ENCODE measurements at regions not wholly inside any gene's neighbourhood (a gene's known extent, or its start where the extent isn't known, plus 50 kb on each side); places are given as distances from the start of the nearest gene placed in this dataset.

DNA sequence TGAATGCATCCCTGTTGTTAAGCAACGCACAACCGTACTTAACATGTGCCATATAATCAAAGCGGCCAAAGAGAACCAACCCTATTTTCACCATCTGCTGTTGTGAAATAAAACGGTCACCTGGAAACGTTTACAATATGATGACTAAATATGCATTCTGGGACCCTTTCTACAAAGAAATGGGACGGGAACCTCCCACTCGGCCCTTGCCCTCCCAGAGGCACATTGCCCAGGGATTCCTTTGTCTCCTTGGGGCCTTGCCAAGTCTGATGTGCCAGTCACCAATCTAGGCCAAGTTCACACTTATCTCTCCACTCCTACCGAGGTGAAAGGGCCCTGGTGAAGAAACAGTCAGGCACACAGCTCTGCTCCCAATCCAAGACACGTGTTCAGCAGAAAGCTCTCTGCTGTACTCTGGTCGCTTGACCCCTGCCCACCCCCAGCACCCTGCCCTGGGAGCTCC lies 427.4 kb upstream of the JARID2 start (continued):
- TF ChIP-seq, protein P1, sequence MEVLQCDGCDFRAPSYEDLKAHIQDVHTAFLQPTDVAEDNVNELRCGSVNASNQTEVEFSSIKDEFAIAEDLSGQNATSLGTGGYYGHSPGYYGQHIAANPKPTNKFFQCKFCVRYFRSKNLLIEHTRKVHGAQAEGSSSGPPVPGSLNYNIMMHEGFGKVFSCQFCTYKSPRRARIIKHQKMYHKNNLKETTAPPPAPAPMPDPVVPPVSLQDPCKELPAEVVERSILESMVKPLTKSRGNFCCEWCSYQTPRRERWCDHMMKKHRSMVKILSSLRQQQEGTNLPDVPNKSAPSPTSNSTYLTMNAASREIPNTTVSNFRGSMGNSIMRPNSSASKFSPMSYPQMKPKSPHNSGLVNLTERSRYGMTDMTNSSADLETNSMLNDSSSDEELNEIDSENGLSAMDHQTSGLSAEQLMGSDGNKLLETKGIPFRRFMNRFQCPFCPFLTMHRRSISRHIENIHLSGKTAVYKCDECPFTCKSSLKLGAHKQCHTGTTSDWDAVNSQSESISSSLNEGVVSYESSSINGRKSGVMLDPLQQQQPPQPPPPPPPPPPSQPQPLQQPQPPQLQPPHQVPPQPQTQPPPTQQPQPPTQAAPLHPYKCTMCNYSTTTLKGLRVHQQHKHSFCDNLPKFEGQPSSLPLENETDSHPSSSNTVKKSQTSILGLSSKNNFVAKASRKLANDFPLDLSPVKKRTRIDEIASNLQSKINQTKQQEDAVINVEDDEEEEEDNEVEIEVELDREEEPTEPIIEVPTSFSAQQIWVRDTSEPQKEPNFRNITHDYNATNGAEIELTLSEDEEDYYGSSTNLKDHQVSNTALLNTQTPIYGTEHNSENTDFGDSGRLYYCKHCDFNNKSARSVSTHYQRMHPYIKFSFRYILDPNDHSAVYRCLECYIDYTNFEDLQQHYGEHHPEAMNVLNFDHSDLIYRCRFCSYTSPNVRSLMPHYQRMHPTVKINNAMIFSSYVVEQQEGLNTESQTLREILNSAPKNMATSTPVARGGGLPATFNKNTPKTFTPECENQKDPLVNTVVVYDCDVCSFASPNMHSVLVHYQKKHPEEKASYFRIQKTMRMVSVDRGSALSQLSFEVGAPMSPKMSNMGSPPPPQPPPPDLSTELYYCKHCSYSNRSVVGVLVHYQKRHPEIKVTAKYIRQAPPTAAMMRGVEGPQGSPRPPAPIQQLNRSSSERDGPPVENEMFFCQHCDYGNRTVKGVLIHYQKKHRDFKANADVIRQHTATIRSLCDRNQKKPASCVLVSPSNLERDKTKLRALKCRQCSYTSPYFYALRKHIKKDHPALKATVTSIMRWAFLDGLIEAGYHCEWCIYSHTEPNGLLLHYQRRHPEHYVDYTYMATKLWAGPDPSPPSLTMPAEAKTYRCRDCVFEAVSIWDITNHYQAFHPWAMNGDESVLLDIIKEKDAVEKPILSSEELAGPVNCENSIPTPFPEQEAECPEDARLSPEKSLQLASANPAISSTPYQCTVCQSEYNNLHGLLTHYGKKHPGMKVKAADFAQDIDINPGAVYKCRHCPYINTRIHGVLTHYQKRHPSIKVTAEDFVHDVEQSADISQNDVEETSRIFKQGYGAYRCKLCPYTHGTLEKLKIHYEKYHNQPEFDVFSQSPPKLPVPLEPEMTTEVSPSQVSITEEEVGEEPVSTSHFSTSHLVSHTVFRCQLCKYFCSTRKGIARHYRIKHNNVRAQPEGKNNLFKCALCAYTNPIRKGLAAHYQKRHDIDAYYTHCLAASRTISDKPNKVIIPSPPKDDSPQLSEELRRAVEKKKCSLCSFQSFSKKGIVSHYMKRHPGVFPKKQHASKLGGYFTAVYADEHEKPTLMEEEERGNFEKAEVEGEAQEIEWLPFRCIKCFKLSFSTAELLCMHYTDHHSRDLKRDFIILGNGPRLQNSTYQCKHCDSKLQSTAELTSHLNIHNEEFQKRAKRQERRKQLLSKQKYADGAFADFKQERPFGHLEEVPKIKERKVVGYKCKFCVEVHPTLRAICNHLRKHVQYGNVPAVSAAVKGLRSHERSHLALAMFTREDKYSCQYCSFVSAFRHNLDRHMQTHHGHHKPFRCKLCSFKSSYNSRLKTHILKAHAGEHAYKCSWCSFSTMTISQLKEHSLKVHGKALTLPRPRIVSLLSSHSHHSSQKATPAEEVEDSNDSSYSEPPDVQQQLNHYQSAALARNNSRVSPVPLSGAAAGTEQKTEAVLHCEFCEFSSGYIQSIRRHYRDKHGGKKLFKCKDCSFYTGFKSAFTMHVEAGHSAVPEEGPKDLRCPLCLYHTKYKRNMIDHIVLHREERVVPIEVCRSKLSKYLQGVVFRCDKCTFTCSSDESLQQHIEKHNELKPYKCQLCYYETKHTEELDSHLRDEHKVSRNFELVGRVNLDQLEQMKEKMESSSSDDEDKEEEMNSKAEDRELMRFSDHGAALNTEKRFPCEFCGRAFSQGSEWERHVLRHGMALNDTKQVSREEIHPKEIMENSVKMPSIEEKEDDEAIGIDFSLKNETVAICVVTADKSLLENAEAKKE (CRISPR knock-in tag; IDR thresholded peaks at IDR 0.05), result no peak

DNA sequence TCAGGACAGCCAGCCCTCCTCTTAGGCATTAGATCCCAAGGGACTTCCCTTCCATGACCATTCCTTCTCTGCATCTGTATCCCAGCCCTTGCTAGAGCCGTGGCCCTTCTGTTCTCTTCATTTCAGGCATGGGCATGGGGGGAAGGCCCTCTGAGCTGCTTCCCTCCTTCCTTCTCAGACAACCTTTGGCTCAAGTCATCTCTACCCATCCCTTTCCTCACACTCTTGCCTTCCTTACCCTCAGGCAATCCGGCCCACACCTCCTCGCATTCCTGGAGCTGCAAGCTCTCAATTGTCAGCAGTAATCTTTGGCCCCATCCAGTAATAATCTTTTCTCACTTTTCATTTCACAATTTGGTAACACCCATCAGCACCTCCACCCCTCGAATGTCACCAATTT lies 426.9 kb upstream of the JARID2 start:
- Histone ChIP-seq H3K4me3 (no peak overlapping the region), H4K20me1 (replicated peaks; ENCODE audit: insufficient read depth) (no peaks in the 10 kb centered on the region), H3K27ac (ENCODE audit: low read depth) (no peak overlapping the region), H3F3A (replicated peaks; ENCODE audit: low read depth) (0 out of 2 replicates have a peak, but pooled peaks cover 4% of the 10 kb centered on the region), H3K36me3 (ENCODE audit: insufficient read depth) (no peaks in the 10 kb centered on the region), H3K9me2 (ENCODE audit: insufficient read depth) (peaks cover 9% of the 10 kb centered on the region), H3K27me3 (ENCODE audit: insufficient read depth) (no peaks in the 10 kb centered on the region), H3K4me1 (ENCODE audit: insufficient read depth) (peaks cover 25% of the 10 kb centered on the region), H2AFZ (no peak overlapping the region), H3K79me2 (replicated peaks; ENCODE audit: insufficient read depth) (no peaks in the 10 kb centered on the region), H3K4me2 (no peak overlapping the region)
- no peaks in the 10 kb centered on the region; the same call in 1 of the 3 replicates for H3K36me3 Mint-ChIP-seq (ENCODE audit: low read depth)
- no peak overlapping the region; the same call in 2 of the 3 replicates for H3K4me3 Mint-ChIP-seq
- H3K9me3 Mint-ChIP-seq, result no peaks in the 10 kb centered on the region
- H3K27me3 Mint-ChIP-seq (ENCODE audit: insufficient read depth, low read depth, poor library complexity), result peaks cover 6% of the 10 kb centered on the region
- DNase-seq (ENCODE audit: low spot score), result no peak
- H3K4me1 Mint-ChIP-seq, result peaks cover 26% of the 10 kb centered on the region
- no peak overlapping the region for H3K27ac Mint-ChIP-seq
- no peak for ATAC-seq
- TF ChIP-seq, protein P2, sequence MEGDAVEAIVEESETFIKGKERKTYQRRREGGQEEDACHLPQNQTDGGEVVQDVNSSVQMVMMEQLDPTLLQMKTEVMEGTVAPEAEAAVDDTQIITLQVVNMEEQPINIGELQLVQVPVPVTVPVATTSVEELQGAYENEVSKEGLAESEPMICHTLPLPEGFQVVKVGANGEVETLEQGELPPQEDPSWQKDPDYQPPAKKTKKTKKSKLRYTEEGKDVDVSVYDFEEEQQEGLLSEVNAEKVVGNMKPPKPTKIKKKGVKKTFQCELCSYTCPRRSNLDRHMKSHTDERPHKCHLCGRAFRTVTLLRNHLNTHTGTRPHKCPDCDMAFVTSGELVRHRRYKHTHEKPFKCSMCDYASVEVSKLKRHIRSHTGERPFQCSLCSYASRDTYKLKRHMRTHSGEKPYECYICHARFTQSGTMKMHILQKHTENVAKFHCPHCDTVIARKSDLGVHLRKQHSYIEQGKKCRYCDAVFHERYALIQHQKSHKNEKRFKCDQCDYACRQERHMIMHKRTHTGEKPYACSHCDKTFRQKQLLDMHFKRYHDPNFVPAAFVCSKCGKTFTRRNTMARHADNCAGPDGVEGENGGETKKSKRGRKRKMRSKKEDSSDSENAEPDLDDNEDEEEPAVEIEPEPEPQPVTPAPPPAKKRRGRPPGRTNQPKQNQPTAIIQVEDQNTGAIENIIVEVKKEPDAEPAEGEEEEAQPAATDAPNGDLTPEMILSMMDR (conservative IDR thresholded peaks at IDR 0.05; ENCODE audit: low read depth in 2 of 2), result no peak
- no peak for TF ChIP-seq ZNF331 (CRISPR knock-in tag; IDR thresholded peaks at IDR 0.05; ENCODE audit: low read depth)
- TF ChIP-seq JUNB (IDR thresholded peaks at IDR 0.05; ENCODE audit: unreplicated experiment), result no peak
- TF ChIP-seq, protein P1 (CRISPR knock-in tag; IDR thresholded peaks at IDR 0.05), result no peak
